Neural progenitor cell (in vitro differentiated cells): ENCODE measurements at regions not wholly inside any gene's neighbourhood (a gene's known extent, or its start where the extent isn't known, plus 50 kb on each side); places are given as distances from the start of the nearest gene placed in this dataset.

Experiments used
- EZH2 ChIP-seq: fragments of 200-600 bp; sonication (generic); IDR thresholded peaks from 2 replicates; pipeline ENCODE4 v1.6.1; 2017; ENCODE audit warnings: antibody characterized with exemption, mild to moderate bottlenecking, moderate library complexity
- EZH2phosphoT487 ChIP-seq: fragments of 200-600 bp; sonication (generic); IDR thresholded peaks from 2 replicates; pipeline ENCODE4 v1.6.1; 2017; ENCODE audit warnings: antibody characterized with exemption
- TF ChIP-seq, protein P1 (sequence below): fragments of 200-600 bp; sonication (generic); IDR thresholded peaks from 2 replicates; pipeline ENCODE4 v1.5.1; 2017; ENCODE audit warnings: antibody characterized with exemption, mild to moderate bottlenecking

DNA sequence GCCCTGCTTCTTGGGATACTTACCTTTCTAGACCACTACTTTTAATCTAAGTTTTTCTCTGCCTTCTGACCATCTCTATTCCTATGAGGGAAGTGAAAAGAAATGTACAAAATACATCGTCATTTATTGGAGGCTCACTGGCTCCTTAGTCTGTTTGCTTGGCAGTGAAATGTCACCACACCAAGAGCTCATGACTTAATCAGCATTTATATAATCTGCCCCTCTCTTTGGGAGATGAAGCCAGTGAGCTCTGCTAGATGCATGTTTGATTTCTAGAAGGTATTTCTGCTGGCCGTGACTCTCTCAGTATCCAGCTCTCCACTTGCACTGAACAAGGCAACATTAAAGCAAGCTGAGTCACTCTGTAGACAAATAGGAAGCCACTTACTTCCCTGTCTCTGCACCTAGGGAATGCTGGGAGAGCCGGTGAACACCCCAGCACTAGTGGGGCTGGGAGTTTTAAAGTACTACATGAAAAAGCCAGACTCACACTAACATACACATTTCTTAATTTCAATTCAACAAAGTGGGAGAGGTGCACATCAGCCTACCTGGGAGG lies 79.1 kb downstream of the MID1IP1 start:
- TF ChIP-seq, protein P1, sequence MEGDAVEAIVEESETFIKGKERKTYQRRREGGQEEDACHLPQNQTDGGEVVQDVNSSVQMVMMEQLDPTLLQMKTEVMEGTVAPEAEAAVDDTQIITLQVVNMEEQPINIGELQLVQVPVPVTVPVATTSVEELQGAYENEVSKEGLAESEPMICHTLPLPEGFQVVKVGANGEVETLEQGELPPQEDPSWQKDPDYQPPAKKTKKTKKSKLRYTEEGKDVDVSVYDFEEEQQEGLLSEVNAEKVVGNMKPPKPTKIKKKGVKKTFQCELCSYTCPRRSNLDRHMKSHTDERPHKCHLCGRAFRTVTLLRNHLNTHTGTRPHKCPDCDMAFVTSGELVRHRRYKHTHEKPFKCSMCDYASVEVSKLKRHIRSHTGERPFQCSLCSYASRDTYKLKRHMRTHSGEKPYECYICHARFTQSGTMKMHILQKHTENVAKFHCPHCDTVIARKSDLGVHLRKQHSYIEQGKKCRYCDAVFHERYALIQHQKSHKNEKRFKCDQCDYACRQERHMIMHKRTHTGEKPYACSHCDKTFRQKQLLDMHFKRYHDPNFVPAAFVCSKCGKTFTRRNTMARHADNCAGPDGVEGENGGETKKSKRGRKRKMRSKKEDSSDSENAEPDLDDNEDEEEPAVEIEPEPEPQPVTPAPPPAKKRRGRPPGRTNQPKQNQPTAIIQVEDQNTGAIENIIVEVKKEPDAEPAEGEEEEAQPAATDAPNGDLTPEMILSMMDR = no peak
- TF ChIP-seq EZH2phosphoT487 (no peak), EZH2 (no peak)
